Skin epidermis (tissue), 12 donors: ENCODE measurements at regions not wholly inside any gene's neighbourhood (a gene's known extent, or its start where the extent isn't known, plus 50 kb on each side); places are given as distances from the start of the nearest gene placed in this dataset.

Experiments
- H3K27ac ChIP-seq, 21 experiments: fragments of 200-600 bp; sonication (generic) in 11 of 21; one replicate each; pipeline ENCODE4 v1.5.0; 2020; ENCODE audit warnings: mild to moderate bottlenecking in 3 of 21, inconsistent platforms in 2 of 21, moderate library complexity in 2 of 21
- H3K4me3 ChIP-seq, 7 experiments: fragments of 200-600 bp; sonication (generic) in 2 of 7; one replicate each; pipeline ENCODE4 v1.5.0; 2020; ENCODE audit warnings: inconsistent platforms in 2 of 7, mild to moderate bottlenecking in 2 of 7, moderate library complexity in 1 of 7

- Histone ChIP-seq H3K4me3 (no peak overlapping the region), H3K27ac (no peak overlapping the region)
Observed at GRCh38 chr3:124227150-124227630, 235.3 kb upstream of the ROPN1 start.

- H3K4me3 ChIP-seq, result no peak overlapping the region
- H3K27ac ChIP-seq, result no peak overlapping the region
Observed at GRCh38 chr3:124229420-124229819, 237.5 kb upstream of the ROPN1 start.

GRCh38 chr3:124229836-124230235 lies 237.9 kb upstream of the ROPN1 start:
- no peak overlapping the region for H3K27ac ChIP-seq

GRCh38 chr3:124230432-124230831 lies 238.5 kb upstream of the ROPN1 start:
- Histone ChIP-seq H3K4me3 (no peak overlapping the region), H3K27ac (no peak overlapping the region)

More at GRCh38 chr3:124229836-124230235, 237.9 kb upstream of the ROPN1 start:
- H3K4me3 ChIP-seq, result no peak overlapping the region

GRCh38 chr3:124230998-124231397 lies 239.1 kb upstream of the ROPN1 start:
- Histone ChIP-seq H3K4me3 (no peak overlapping the region), H3K27ac (no peak overlapping the region)

GRCh38 chr3:124234852-124235252 lies 242.9 kb upstream of the ROPN1 start:
- Histone ChIP-seq H3K27ac (no peak overlapping the region), H3K4me3 (no peak overlapping the region)

GRCh38 chr3:124235446-124235845 lies 243.5 kb upstream of the ROPN1 start:
- Histone ChIP-seq H3K27ac (no peak overlapping the region), H3K4me3 (no peak overlapping the region)

- no peak overlapping the region for H3K4me3 ChIP-seq
- no peak overlapping the region for H3K27ac ChIP-seq
Observed at GRCh38 chr3:124243177-124243859, 251.4 kb upstream of the ROPN1 start.

GRCh38 chr3:124246376-124246775 lies 254.5 kb upstream of the ROPN1 start:
- no peak overlapping the region for H3K27ac ChIP-seq
- no peak overlapping the region for H3K4me3 ChIP-seq

GRCh38 chr3:124246949-124247348 lies 255.0 kb upstream of the ROPN1 start:
- H3K4me3 ChIP-seq, result no peak overlapping the region
- H3K27ac ChIP-seq, result no peak overlapping the region

GRCh38 chr3:124248471-124249028 lies 256.6 kb upstream of the ROPN1 start:
- Histone ChIP-seq H3K27ac (peak overlapping the region in 11 of 21 experiments; percentile 2 to 84 (median 46)), H3K4me3 (no peak overlapping the region)

- Histone ChIP-seq H3K4me3 (no peak overlapping the region), H3K27ac (peak overlapping the region in 10 of 21 experiments; percentile 8 to 84 (median 50))
Observed at GRCh38 chr3:124249038-124249437, 257.1 kb upstream of the ROPN1 start.

- Histone ChIP-seq H3K27ac (peak overlapping the region in 1 of 21 experiments; percentile 84), H3K4me3 (no peak overlapping the region)
Observed at GRCh38 chr3:124250053-124250452, 258.1 kb upstream of the ROPN1 start.

GRCh38 chr3:124256156-124256555 lies 264.2 kb upstream of the ROPN1 start:
- H3K27ac ChIP-seq, result peak overlapping the region in 8 of 21 experiments; percentile 31 to 74 (median 56)
- no peak overlapping the region for H3K4me3 ChIP-seq

- peak overlapping the region in 11 of 21 experiments; percentile 3 to 74 (median 50) for H3K27ac ChIP-seq
- H3K4me3 ChIP-seq, result no peak overlapping the region
Observed at GRCh38 chr3:124256599-124256998, 264.7 kb upstream of the ROPN1 start.

GRCh38 chr3:124257336-124257864 lies 265.5 kb upstream of the ROPN1 start:
- H3K27ac ChIP-seq, result peak overlapping the region in 12 of 21 experiments; percentile 1 to 63 (median 28)
- H3K4me3 ChIP-seq, result no peak overlapping the region

GRCh38 chr3:124258057-124258500 lies 266.2 kb upstream of the ROPN1 start:
- Histone ChIP-seq H3K4me3 (no peak overlapping the region), H3K27ac (peak overlapping the region in 7 of 21 experiments; percentile 3 to 55 (median 19))

GRCh38 chr3:124260206-124260915 lies 268.4 kb upstream of the ROPN1 start:
- H3K27ac ChIP-seq, result peak overlapping the region in 8 of 21 experiments; percentile 2 to 69 (median 35)
- H3K4me3 ChIP-seq, result no peak overlapping the region

GRCh38 chr3:124261306-124261705 lies 269.4 kb upstream of the ROPN1 start:
- Histone ChIP-seq H3K4me3 (no peak overlapping the region), H3K27ac (peak overlapping the region in 6 of 21 experiments; percentile 2 to 64 (median 40))

GRCh38 chr3:124263168-124263567 lies 271.2 kb upstream of the ROPN1 start:
- Histone ChIP-seq H3K4me3 (no peak overlapping the region), H3K27ac (peak overlapping the region in 1 of 21 experiments; percentile 21)
